Amniotic stem cell (primary cell): ENCODE measurements at regions not wholly inside any gene's neighbourhood (a gene's known extent, or its start where the extent isn't known, plus 50 kb on each side); places are given as distances from the start of the nearest gene placed in this dataset.
"Not testable (repeated sequence)": the region's sequence is repeated elsewhere in the genome, so short reads cannot be mapped to it uniquely, and the experiment has no call there.

Source experiments
- DNase-seq: peaks from one replicate; lab custom pipeline; 2025; lab: John Stamatoyannopoulos, UW

- no peak for DNase-seq
Observed at GRCh38 chr6:23510778-23511510, 615.1 kb upstream of the NRSN1 start.

- DNase-seq, result no peak
Observed at GRCh38 chr6:23511817-23512216, 614.2 kb upstream of the NRSN1 start.

DNA sequence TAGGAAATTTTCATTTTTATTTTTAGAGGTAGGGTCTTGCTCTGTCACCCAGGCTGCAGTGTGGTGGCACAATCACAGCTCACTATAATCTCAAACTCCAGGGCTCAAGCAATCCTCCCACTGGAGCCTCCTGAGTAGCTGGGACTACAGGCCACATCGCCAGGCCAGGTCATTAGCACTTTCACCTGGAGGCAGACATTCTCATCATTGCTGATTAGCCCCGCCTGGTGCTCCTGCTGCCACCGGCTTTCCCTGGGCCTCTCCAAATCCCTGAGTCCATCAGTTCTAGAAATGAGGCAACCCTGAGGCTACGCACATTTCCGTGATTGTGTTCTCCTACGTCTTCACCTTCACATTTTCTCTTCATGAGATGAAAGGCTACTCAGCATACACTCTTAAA lies 607.7 kb upstream of the NRSN1 start:
- DNase-seq, result no peak

DNA sequence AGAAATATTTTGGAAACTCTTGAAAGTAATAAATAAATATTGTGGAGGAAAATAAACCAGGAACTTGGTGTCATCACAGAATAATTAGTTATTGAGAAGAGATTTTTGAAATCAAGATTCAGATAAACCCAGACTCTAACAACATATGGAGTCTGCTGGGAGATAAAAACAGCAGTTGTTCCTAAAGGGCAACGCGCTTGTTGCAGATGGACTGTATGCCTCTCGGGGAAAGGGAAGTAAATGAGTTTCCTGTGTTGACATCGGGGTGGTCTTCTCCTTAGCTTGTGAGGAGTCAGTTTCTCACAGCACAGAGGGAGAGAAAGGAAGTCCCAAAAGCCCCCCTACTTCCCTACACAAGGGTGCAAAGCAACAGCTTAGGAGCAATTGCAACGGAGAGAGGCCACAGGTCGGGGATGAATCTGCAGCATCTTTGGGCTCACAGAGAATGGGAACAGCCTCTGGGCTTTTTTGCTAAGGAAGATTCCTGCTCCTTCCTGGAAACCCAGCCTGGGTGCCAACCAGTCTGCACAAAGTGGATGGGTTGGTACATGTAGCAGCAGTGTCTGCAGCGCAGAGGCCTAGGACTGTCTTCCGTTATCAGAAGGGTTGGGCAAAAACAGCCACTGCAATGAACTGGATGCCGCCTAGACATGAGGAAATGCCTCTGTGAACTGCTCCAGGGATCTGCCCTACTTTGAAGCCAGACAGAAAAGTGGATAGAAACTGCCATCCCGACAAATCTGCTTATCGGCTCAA lies 603.0 kb upstream of the NRSN1 start:
- no peak for DNase-seq

DNA sequence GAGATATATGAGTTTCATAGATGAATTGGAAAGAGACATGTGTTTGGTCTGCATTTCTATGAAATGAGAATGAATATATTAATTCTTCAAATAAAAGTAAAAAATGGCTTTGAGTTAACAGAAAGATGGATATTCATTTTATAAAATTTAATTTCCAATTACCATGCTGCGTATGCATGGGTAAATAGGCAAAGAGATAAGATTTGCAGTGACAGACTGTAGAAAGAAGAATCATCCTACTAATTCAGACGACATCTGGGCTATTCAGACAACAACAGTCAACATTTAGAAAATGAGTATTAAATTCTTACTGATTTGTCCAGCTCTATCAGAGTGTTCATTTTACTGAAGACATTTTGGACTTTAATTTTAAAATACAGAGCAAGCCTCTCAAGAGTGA lies 602.2 kb upstream of the NRSN1 start:
- DNase-seq, result no peak

DNA sequence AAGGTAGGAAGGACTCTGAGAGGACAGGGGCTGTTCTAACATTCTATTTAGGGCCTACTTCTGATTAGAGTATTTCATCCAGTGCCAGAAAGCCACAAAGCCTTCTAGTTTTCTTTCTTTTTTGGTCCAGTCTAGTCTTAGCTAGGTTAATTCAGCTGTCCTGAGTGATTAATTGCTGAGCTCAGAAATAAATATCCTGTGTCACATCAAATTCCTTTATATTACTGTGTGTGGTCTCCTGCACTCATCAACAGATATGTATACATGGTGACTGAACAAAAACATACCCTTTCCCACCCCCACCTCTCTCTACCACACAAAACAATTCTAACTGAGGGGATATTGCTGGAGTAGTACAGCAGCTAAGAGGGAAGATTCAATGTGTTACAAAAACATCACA lies 601.5 kb upstream of the NRSN1 start:
- no peak for DNase-seq

GRCh38 chr6:23526526-23526925 lies 599.5 kb upstream of the NRSN1 start:
- no peak for DNase-seq

GRCh38 chr6:23529902-23530301 lies 596.1 kb upstream of the NRSN1 start:
- DNase-seq, result no peak

GRCh38 chr6:23531666-23532065 lies 594.3 kb upstream of the NRSN1 start:
- no peak for DNase-seq

DNA sequence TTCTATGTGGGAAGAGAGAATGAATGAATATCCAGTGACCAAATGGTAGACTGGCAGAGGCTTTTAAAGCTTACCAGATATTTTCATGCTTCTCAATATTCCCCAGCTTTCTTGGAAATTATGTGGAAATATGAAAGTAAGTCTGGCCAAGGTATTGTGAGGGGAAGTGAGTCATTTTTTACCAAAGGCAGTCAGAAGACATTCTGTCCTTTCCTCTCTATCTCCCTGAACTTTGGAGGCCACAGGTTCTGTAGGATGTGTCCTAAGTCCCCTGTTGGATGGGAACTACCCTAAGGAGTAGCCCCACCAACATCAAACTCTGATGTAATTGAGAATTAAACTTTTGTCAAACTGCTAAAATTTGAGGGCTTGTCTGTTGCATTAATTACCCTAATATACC lies 593.8 kb upstream of the NRSN1 start:
- no peak for DNase-seq

DNA sequence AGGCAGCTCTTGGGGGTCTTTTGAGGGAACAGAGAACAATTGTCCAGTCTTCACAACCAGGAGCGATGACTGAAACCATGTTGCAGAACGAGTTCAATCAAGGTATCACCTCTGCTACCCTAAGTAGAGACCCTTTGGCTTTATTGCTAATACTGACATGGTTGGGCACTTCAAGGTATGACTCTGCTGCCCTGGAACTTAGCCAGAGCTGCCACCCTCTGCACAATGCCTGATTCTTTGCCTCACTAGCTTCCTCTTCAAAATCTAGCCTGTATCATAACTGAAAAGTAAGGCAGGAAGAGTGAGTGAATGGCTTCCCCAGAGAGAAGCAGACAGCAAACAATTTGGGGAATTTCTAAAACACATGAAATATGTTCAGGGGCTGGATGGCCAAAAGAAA lies 592.7 kb upstream of the NRSN1 start:
- DNase-seq, result no peak

DNA sequence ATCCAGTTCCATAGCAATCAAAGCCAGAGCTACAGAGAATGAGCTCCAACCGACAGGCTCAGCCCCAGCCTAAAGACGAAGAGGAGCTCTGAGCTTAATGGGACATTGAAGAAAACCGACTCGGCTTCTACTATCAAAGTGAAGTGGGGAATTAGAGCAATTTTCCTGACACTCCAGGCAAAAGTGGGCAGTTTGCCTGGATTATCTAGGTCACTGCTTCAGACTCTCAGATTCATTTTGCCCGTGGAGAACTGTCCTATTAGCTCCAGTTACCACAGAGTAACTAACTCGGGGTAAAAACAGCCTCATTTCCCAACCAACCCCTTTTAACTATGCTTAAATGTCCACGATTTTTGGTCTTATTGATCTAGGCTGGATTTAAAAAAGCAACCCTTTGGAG lies 592.1 kb upstream of the NRSN1 start:
- DNase-seq, result no peak

DNA sequence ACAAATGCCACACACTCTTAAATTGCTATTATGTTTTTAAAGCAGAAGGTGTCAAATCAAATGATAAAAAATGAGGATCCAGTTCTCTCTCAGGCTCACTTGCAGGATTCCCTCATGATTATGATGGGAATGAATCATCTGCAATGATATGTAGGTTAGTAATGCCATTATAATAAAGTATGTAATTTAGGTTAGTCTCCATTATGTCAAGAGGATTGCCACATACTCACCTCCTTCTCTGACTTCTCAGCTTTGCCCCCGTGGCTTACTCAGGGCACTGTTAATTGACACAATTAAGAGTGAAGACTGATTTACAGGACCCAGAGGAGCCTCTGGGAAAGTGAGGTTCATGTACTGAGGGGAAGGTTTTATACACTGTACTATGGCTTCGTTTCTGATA lies 591.7 kb upstream of the NRSN1 start:
- DNase-seq, result no peak

DNA sequence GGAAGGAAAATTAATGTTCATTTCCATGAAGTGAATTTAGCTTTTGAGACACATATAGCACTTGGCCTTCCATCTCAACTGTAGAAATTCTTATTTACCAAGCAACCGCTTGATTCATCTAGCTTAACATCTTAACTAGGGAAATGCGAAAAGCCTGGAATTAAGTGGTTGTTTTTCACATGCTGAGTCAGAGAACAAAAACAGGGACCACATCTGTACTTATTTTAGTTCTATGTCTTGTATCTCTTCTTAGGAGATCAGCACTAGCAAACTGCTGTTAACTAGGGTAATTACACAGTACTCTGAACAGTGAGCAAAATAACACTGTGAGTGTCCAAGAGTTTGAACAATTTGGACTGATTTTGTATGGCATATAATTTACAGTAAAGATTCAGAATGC lies 590.9 kb upstream of the NRSN1 start:
- DNase-seq, result no peak

- DNase-seq, result no peak
Observed at GRCh38 chr6:23537828-23538227, 588.2 kb upstream of the NRSN1 start.

DNA sequence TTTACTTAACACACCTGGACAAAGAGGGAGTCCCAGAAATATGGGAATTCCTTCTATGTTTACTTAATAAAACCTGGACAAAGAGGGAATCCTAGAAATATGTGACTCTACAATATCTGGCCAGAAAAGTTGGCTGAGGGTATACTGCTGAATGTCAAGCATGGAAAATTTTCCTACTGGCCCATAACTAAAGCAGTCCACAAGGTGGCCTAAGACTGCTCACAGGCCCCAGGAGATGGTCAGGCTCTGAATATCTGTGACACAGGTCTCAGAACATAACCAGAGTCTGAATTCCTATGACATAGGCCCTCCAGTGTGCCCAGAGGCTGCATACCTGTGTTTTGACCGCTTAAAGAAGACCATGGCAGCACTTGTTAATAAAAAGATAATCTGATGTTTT lies 578.2 kb upstream of the NRSN1 start:
- no peak for DNase-seq

DNA sequence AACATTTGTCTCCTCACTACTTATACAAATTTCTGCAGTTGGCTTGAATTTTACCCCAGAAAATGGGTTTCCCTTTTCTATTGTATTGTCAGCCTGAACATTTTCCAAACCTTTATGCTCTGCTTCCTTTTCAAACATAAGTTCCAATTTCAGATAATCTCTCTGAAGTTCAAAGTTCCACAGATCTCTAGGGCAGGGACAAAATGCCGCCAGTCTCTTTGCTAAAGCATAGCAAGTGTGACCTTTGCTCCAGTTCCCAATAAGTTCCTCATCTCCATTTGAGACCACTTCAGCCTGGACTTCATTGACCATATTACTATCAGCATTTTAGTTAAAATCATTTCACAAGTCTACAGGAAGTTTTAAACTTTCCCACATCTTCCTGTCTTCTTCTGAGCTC lies 571.1 kb upstream of the NRSN1 start:
- DNase-seq, result not testable (repeated sequence)

DNA sequence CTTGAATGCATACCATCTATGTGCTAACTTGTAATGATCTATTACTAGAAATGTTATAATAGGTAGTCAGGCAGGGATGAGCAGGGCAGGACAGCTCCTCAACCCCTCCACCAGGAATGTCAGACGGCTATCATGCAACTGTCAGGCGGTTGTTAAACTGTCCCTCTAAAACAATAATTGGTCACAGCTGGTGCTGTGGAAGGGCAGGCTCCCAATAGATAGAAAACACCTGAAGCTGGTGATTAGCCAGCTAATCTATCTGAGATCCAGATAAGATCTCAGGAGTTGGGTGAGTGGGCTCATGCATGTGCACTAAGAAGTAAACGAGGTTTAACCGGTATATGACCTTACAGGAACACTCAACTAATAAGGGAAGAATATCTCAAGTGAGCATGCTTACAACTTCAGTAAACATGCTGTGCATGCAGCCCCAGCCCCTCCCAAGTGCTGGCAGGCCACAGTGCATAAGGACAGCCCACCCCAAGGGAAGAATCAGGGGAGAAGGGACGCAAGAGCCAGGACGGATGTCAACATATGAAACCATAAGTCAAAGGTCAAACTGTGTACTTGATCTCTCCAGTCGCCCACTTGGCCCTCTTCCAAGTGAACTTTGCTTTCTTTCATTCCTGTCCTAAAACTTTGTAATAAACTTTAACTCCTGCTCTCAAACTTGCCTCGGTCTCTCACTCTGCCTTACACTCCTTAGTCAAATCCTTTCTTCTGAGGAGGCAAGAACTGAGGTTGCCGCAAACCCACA lies 566.2 kb upstream of the NRSN1 start:
- no peak for DNase-seq

DNA sequence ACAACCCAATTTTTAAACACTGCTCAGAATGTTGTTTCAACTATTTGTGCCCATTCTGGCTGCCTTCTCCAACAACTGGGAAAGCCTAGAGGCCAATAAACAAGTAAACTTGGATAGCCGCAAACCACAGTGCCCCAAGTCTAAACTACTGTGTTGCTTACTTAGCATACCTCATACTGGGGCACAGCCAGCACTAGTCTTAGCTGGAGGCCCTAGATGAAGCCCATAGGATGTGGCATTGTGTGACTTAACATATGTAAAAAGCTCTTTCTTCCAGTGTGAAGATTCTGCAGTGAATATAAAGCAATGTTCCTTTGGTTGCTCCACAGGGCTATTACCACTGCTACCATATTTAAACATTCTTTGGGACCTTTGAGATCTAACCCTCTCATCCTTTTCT lies 564.3 kb upstream of the NRSN1 start:
- DNase-seq, result no peak

GRCh38 chr6:23562554-23562953 lies 563.5 kb upstream of the NRSN1 start:
- DNase-seq, result no peak

DNA sequence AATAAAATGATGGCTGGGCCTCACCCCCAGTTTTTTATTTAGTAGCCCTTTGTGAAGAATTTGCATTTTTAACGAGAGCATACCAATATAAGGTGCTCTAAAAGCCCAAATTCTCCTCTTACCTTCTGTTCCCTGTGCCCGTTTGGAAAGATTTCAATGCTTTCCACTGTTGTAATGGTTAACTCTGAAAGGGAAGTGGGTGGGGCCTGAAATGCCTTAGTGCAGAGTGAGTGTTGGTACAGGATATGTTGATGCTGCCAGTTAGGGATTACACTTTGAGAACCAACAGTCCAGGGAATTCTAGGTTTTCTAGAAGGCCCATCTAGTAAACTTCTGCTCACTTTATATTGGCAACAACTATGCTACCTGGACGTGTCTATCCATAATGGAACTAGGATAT lies 562.7 kb upstream of the NRSN1 start:
- no peak for DNase-seq

DNA sequence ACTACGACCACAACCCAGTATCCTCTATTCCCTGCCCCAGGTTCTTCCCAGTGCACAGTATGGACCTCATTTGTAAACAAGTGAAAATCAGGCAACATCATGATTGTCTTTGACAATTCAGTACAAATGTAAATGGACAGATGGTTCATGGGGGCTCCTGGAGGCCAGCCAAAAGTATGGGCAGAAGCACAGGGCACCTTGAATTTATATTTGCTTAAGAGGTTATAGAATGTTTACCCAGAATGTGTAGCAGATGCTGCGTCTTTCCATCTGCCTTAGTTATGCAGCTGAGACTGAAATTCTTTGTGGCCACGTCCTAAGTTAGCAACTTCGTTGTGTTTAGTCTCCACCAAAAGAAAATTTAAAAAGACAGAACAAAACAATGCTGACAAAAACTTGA lies 559.6 kb upstream of the NRSN1 start:
- DNase-seq, result no peak

DNA sequence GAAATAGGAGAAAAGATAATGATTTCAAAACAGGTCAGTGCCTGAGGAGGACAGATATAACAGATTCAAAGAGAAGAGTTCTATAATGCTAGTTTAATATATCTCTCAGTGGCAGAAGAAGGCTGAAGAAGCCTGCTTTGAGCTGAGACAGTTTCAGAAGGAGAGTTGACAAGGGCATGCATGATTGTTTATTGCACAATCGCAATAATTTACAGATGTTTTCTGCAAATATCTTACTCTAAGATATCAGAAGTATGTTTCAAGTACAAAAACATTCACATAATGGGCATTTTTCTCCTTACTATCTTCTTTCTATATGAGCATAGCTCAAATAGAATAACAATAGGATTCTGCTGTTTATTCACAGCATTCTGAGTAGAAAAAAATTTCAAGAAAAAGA lies 557.7 kb upstream of the NRSN1 start:
- DNase-seq, result no peak
